ENCODE measurements at regions not wholly inside any gene's neighbourhood (a gene's known extent, or its start where the extent isn't known, plus 50 kb on each side); places are given as distances from the start of the nearest gene placed in this dataset.

- ChIA-PET POLR2A (no interaction called here), CTCF (interaction anchor here (1.0 to 1.5 kb wide), 4 partner anchors 8 to 26 kb away, joined by 3 to 5 read pairs (median 4); no protein-coding TSS in a partner anchor)
- DNase-seq (ENCODE audit: extremely low spot score): no peak
- TF ChIP-seq, protein P1, sequence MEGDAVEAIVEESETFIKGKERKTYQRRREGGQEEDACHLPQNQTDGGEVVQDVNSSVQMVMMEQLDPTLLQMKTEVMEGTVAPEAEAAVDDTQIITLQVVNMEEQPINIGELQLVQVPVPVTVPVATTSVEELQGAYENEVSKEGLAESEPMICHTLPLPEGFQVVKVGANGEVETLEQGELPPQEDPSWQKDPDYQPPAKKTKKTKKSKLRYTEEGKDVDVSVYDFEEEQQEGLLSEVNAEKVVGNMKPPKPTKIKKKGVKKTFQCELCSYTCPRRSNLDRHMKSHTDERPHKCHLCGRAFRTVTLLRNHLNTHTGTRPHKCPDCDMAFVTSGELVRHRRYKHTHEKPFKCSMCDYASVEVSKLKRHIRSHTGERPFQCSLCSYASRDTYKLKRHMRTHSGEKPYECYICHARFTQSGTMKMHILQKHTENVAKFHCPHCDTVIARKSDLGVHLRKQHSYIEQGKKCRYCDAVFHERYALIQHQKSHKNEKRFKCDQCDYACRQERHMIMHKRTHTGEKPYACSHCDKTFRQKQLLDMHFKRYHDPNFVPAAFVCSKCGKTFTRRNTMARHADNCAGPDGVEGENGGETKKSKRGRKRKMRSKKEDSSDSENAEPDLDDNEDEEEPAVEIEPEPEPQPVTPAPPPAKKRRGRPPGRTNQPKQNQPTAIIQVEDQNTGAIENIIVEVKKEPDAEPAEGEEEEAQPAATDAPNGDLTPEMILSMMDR (IDR thresholded peaks at IDR 0.05; ENCODE audit: control extremely low read depth, extremely low read depth, low read depth, missing control alignments): no peak
These were observed 548.0 kb downstream of the SATB2 start for GRCh38 chr2:198909525-198910267.

DNA sequence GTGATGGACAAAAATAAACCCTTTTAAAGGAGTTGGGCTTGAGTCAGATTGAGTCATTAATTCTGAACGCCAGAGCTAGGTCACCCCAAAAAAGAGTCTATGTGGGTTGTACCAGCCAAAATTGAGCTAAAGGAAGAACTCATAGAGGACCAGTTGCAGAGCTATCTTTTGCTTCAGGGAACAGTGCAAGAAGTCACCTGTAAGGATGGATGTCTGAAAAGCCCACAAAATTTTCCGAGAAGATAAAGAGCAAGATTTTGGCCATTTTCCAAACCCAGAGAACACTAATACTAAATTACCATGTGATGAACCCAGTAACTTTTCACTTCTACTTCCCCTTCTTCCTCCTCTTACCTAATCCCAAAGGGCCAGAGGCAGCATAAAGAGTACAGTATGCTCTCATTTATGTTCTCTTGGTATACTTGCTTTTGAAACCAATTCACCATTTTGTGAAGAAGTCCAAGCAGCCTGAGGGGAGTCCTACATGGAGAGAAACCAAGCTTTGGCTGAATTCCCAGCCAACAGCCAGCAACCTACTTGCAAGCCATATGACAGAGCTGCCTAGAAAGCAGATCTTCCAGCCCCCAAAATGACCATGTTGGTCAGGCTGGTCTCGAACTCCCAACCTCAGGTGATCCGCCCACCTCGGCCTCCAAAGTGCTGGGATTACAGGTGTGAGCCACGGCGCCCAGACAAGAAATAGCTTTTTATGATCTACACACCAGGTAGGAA, 551.7 kb downstream of the SATB2 start:
- peak; percentile 10 for DNase-seq (ENCODE audit: extremely low spot score)
- ChIA-PET CTCF (interaction anchor here (1.2 to 1.3 kb wide), 2 partner anchors 10 to 15 kb away, joined by 3 to 4 read pairs; no protein-coding TSS in a partner anchor), POLR2A (no interaction called here)
- TF ChIP-seq, protein P1 (IDR thresholded peaks at IDR 0.05; ENCODE audit: control extremely low read depth, extremely low read depth, low read depth, missing control alignments): no peak

- ChIA-PET POLR2A (no interaction called here), CTCF (interaction anchor here (1.6 kb wide), 1 partner anchor 11 kb away, joined by 5 read pairs; no protein-coding TSS in a partner anchor)
- TF ChIP-seq, protein P1 (IDR thresholded peaks at IDR 0.05; ENCODE audit: control extremely low read depth, extremely low read depth, low read depth, missing control alignments): no peak
- no peak for DNase-seq (ENCODE audit: extremely low spot score)
These were observed 555.8 kb downstream of the SATB2 start for GRCh38 chr2:198901894-198902293.

GRCh38 chr2:198900141-198900540, 557.6 kb downstream of the SATB2 start:
- ChIA-PET POLR2A (no interaction called here), CTCF (interaction anchor here (1.4 kb wide), 1 partner anchor 10 kb away, joined by 4 read pairs; no protein-coding TSS in a partner anchor)
- TF ChIP-seq, protein P1 (IDR thresholded peaks at IDR 0.05; ENCODE audit: control extremely low read depth, extremely low read depth, low read depth, missing control alignments): no peak
- DNase-seq (ENCODE audit: extremely low spot score): no peak

DNA sequence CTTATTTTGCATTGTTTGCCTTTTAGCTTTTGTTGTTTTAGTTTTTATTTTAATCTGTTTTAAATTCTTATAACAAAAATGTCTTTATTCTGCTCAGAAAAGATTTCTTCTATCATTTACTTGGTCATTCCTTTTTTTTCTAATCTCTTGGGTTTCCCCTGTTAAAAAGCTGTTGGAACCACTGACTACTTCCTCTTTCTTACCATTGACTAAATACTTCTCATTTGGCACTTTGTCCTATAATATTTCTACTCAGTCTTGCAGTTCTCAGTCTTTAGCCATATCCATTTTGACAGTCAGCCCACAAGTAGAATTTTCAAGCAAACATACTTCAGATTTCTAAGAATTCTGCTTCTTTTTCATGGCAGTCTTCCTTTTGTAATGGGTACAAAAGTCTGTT, 567.2 kb downstream of the SATB2 start:
- DNase-seq (ENCODE audit: extremely low spot score): peak; percentile 16
- TF ChIP-seq, protein P1 (IDR thresholded peaks at IDR 0.05; ENCODE audit: control extremely low read depth, extremely low read depth, low read depth, missing control alignments): no peak
- POLR2A ChIA-PET: no interaction called here
- CTCF ChIA-PET: interaction anchor here (1.2 to 1.4 kb wide), 4 partner anchors 8 to 16 kb away, joined by 3 to 5 read pairs (median 4); no protein-coding TSS in a partner anchor

GRCh38 chr2:198883604-198884003, 574.1 kb downstream of the SATB2 start:
- DNase-seq (ENCODE audit: extremely low spot score): no peak
- POLR2A ChIA-PET: no interaction called here
- CTCF ChIA-PET: interaction anchor here (1.2 to 1.7 kb wide), 3 partner anchors 11 to 25 kb away, joined by 3 to 6 read pairs (median 4); no protein-coding TSS in a partner anchor
- TF ChIP-seq, protein P1 (IDR thresholded peaks at IDR 0.05; ENCODE audit: control extremely low read depth, extremely low read depth, low read depth, missing control alignments): no peak

Measured in GM10248 (cell line).